22Rv1 (cell line): ENCODE measurements at regions not wholly inside any gene's neighbourhood (a gene's known extent, or its start where the extent isn't known, plus 50 kb on each side); places are given as distances from the start of the nearest gene placed in this dataset.

Experiments used
- H3K27ac ChIP-seq: fragments of 450-650 bp; 2 replicates; pipeline ENCODE4 v1.5.1; 2017
- ZFX ChIP-seq: fragments of 450-650 bp; IDR thresholded peaks from 2 replicates; pipeline ENCODE4 v1.6.1; 2017; ENCODE audit warnings: antibody characterized with exemption, borderline replicate concordance
- TF ChIP-seq, protein P1 (sequence below): fragments of 450-650 bp; IDR thresholded peaks from 2 replicates; pipeline ENCODE4 v1.5.1; 2017; ENCODE audit warnings: mild to moderate bottlenecking

DNA sequence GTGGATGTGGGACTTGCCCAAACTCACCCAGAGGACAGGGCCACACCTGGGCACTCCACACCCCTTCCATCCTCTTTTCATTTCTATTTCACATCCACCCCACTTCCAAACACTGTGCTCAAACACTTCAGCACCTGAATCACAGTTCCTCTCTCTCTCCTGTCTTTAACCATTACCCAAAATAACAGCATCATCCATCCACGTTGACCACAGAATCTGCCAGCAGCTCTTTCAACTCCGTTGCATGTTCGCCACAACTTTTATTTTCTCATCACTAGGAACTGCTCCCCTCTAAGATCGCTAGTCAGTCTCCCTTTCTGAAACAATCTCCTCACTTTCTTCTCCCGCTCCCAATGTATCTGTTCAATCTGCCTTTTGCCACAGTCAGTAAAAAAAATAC, 121.6 kb upstream of the HNRNPA3 start:
- no peak overlapping the region for H3K27ac ChIP-seq
- TF ChIP-seq ZFX, result no peak
- TF ChIP-seq, protein P1, sequence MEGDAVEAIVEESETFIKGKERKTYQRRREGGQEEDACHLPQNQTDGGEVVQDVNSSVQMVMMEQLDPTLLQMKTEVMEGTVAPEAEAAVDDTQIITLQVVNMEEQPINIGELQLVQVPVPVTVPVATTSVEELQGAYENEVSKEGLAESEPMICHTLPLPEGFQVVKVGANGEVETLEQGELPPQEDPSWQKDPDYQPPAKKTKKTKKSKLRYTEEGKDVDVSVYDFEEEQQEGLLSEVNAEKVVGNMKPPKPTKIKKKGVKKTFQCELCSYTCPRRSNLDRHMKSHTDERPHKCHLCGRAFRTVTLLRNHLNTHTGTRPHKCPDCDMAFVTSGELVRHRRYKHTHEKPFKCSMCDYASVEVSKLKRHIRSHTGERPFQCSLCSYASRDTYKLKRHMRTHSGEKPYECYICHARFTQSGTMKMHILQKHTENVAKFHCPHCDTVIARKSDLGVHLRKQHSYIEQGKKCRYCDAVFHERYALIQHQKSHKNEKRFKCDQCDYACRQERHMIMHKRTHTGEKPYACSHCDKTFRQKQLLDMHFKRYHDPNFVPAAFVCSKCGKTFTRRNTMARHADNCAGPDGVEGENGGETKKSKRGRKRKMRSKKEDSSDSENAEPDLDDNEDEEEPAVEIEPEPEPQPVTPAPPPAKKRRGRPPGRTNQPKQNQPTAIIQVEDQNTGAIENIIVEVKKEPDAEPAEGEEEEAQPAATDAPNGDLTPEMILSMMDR, result no peak

DNA sequence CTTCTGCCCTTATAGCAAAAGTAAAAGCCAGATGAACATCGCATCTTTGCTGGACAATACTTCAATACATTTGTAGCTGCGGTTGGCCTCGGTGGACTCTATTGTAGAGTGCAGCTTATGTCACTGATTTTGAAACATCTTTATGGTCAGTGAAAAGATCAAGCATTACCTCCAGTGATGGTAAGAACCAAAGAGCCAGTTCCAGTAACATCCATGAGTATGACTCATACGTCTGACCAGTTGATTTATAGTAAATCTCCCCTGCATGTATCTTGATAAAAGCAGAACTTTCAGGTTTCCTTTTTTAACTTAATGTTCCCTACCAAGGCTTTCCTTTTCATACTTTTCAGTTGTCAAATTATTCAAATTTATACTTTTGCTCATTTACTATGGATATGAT, 119.2 kb upstream of the HNRNPA3 start:
- no peak for TF ChIP-seq ZFX
- TF ChIP-seq, protein P1, result no peak

DNA sequence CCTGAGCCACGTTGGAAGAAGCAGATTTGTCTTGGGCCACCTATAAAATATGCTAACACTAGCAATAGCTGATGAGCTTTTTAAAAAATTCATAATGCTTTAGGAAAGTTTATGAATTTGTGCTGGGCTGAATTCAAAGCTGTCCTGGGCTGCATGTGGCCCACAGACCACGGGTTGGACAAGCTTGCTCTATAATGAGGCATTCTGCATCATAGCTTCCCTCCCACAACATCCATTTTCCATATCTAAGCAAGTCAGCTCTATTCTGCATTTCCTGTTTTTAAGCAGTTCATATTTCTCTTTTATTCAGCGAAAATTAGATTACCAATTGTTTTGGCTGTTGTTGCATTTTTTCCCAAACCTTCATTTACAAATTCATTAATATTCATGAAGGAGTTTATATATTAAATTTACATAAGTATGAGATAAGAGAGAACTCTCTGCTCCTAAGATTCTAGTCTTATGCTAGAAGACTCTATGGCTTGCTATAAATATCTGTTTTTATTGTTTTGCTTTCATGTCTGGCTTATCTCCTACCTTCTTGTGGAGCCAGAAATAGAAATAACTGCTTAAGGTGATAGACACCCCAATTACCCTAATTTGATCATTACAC, 114.5 kb upstream of the HNRNPA3 start:
- TF ChIP-seq ZFX, result no peak
- TF ChIP-seq, protein P1, result no peak
- no peak overlapping the region for H3K27ac ChIP-seq

More for the DNA sequence above, 119.2 kb upstream of the HNRNPA3 start:
- no peak overlapping the region for H3K27ac ChIP-seq

DNA sequence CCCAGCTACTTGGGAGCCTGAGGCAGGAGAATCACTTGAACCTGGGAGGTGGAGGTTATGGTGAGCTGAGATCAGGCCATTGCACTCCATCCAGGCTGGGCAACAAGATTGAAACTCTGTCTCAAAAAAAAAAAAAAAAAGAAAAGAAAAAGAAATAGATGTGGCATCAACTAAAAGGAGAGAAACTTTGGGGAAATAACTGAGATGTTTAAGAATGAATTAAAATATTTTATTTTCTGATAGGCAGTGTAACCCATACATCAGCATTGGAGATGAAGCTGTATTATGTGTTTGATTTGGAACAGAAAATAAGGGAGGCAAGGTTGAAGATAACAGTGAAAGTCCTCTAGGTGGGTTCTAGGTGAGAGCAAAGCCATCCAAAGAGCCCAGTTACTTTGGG, 110.7 kb upstream of the HNRNPA3 start:
- TF ChIP-seq, protein P1, result no peak
- no peak for TF ChIP-seq ZFX

DNA sequence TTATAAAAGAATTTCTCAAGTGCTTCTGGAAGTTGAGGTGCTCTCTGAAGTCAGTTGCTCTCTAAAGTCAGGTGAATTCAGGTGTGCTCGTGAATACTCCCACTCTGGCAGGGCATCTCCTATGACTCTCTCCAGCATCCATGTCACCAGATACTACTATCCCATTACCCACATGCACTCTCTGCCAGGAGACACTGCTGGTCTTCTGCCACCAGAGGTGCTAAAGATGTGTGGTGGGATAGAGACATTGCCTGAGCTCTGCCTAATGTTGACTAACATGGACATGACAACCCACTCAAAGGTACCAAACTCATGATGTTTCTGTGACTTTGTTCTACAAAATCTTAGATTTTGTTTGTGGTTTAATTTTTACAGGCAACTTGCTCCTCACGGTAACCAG, 106.4 kb upstream of the HNRNPA3 start:
- TF ChIP-seq, protein P1, result peak; percentile 8; the same call in 1 of the 2 replicates
- TF ChIP-seq ZFX, result no peak
- H3K27ac ChIP-seq, result no peak overlapping the region

More for the DNA sequence above, 110.7 kb upstream of the HNRNPA3 start:
- no peak overlapping the region for H3K27ac ChIP-seq

DNA sequence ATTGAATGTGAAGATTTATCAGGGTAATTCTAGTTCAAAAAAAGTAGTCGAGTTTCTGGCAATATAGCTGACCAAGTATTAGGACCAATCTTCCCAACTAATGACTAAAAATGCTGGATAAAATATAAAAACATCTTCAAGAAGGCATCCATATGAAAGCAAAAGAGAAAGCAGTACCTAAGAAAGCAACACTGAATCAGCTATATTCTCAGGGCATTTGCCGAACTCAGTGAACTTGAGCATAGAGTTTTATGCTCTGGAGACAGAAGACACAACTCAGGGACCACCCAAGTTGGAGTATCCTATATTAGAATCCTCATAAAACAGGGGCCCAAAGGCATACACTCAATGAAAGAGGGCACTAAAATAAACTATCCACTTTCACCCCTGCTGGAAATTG, 103.7 kb upstream of the HNRNPA3 start:
- no peak overlapping the region for H3K27ac ChIP-seq
- TF ChIP-seq ZFX, result no peak
- TF ChIP-seq, protein P1, result no peak

DNA sequence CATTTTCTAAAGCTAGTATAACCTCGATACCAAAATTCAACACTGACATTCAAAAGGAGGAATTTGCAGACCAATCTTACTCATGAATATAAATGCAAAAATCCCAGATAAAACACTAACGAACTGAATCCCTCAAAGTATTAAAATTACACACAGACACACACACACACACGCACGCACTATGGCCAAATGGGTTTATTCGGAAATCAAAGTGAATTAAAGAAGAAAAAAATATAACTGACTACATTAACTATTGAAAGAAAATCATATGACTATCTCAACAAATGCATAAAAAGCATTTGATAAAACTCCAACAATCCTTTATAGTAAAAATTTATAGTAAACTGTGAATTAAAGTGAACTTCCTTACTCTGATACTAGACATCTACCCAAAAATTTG, 97.9 kb upstream of the HNRNPA3 start:
- H3K27ac ChIP-seq, result no peak overlapping the region
- TF ChIP-seq ZFX, result no peak
- TF ChIP-seq, protein P1, result no peak
